Choroid plexus epithelial cell (primary cell): ENCODE measurements at regions not wholly inside any gene's neighbourhood (a gene's known extent, or its start where the extent isn't known, plus 50 kb on each side); places are given as distances from the start of the nearest gene placed in this dataset.

ENCODE experiments used
- DNase-seq: peaks from one replicate; pipeline ENCODE4 v3.0.0-alpha.2; 2010; ENCODE audit warnings: low read depth
- H3K4me3 ChIP-seq: 2 replicates; pipeline ENCODE4 v1.5.1; 2011; ENCODE audit warnings: low read depth, mild to moderate bottlenecking, control low read depth, low read length, moderate library complexity
- CTCF ChIP-seq: conservative IDR thresholded peaks from 2 replicates; pipeline ENCODE4 v1.5.1; 2011; ENCODE audit warnings: low read depth, mild to moderate bottlenecking, control low read depth, inconsistent platforms, low read length, moderate library complexity

- DNase-seq = no peak
- H3K4me3 ChIP-seq = no peak overlapping the region
- TF ChIP-seq CTCF = no peak
Observed at GRCh38 chr3:3392946-3393345, 213.5 kb upstream of the CRBN start.

GRCh38 chr3:3383461-3383860 lies 204.0 kb upstream of the CRBN start:
- no peak for TF ChIP-seq CTCF
- H3K4me3 ChIP-seq = no peak overlapping the region
- no peak for DNase-seq

- TF ChIP-seq CTCF = no peak
- DNase-seq = no peak
- no peak overlapping the region for H3K4me3 ChIP-seq
Observed at GRCh38 chr3:3372210-3372777, 192.8 kb upstream of the CRBN start.

- no peak for DNase-seq
- no peak overlapping the region for H3K4me3 ChIP-seq
- no peak for TF ChIP-seq CTCF
Observed at GRCh38 chr3:3368306-3368705, 188.8 kb upstream of the CRBN start.

GRCh38 chr3:3366386-3366785 lies 186.9 kb upstream of the CRBN start:
- no peak for DNase-seq
- no peak for TF ChIP-seq CTCF
- no peak overlapping the region for H3K4me3 ChIP-seq

GRCh38 chr3:3365716-3366115 lies 186.2 kb upstream of the CRBN start:
- TF ChIP-seq CTCF = no peak
- no peak for DNase-seq
- H3K4me3 ChIP-seq = no peak overlapping the region

- no peak for DNase-seq
- no peak for TF ChIP-seq CTCF
- no peak overlapping the region for H3K4me3 ChIP-seq
Observed at GRCh38 chr3:3356846-3357245, 177.4 kb upstream of the CRBN start.
